ENCODE measurements at regions not wholly inside any gene's neighbourhood (a gene's known extent, or its start where the extent isn't known, plus 50 kb on each side); places are given as distances from the start of the nearest gene placed in this dataset.
"Not testable (repeated sequence)": the region's sequence is repeated elsewhere in the genome, so short reads cannot be mapped to it uniquely, and the experiment has no call there.

GRCh38 chrX:9390121-9390520, 74.7 kb upstream of the TBL1X start:
- DNase-seq = no peak

GRCh38 chrX:9390693-9391368, 74.0 kb upstream of the TBL1X start:
- DNase-seq = no peak

GRCh38 chrX:9392445-9392844, 72.4 kb upstream of the TBL1X start:
- DNase-seq = no peak

GRCh38 chrX:9393571-9393970, 71.3 kb upstream of the TBL1X start:
- DNase-seq = no peak

GRCh38 chrX:9394212-9394611, 70.6 kb upstream of the TBL1X start:
- no peak for DNase-seq

- DNase-seq = no peak
These were observed 67.9 kb upstream of the TBL1X start for GRCh38 chrX:9396930-9397329.

GRCh38 chrX:9401051-9401450, 63.8 kb upstream of the TBL1X start:
- no peak for DNase-seq

- no peak for DNase-seq
These were observed 61.5 kb upstream of the TBL1X start for GRCh38 chrX:9403374-9403773.

GRCh38 chrX:9405635-9406034, 59.2 kb upstream of the TBL1X start:
- not testable (repeated sequence) for DNase-seq

- not testable (repeated sequence) for DNase-seq
These were observed 54.0 kb upstream of the TBL1X start for GRCh38 chrX:9410889-9411288.

- not testable (repeated sequence) for DNase-seq
These were observed 53.2 kb upstream of the TBL1X start for GRCh38 chrX:9411682-9412081.

- no peak for DNase-seq
These were observed 50.4 kb upstream of the TBL1X start for GRCh38 chrX:9414416-9414815.

Measured in central memory CD4-positive, alpha-beta T cell (primary cell).